ENCODE measurements at regions not wholly inside any gene's neighbourhood (a gene's known extent, or its start where the extent isn't known, plus 50 kb on each side); places are given as distances from the start of the nearest gene placed in this dataset.

- Histone ChIP-seq H3K4me3 (no peak overlapping the region), H3K36me3 (no peaks in the 10 kb centered on the region), H3K27ac (no peak overlapping the region), H3K27me3 (no peaks in the 10 kb centered on the region), H3K9me3 (no peaks in the 10 kb centered on the region), H3K4me1 (no peaks in the 10 kb centered on the region)
- no peak for DNase-seq
- no peak for TF ChIP-seq POLR2A (IDR thresholded peaks at IDR 0.05)
- TF ChIP-seq CTCF (IDR thresholded peaks at IDR 0.05), result no peak
- intact Hi-C loops (cut with DNase I), result no loop called here
- WGBS, 2 donors, result 50% methylated on average over 1 of the region's 1 CpG; no CpG with 5 or more reads in 1 of the 2 donors
These were observed 481.5 kb downstream of the CDY2B start for GRCh38 chrY:17398336-17399072.

GRCh38 chrY:17397659-17398058 is 482.4 kb downstream of the CDY2B start:
- intact Hi-C loops (cut with DNase I), result no loop called here
- H3K27me3 ChIP-seq, result no peaks in the 10 kb centered on the region
- H3K36me3 ChIP-seq, result no peaks in the 10 kb centered on the region
- TF ChIP-seq CTCF (IDR thresholded peaks at IDR 0.05), result no peak
- TF ChIP-seq POLR2A (IDR thresholded peaks at IDR 0.05), result no peak
- H3K4me3 ChIP-seq, result no peak overlapping the region
- no peaks in the 10 kb centered on the region for H3K4me1 ChIP-seq
- no peaks in the 10 kb centered on the region for H3K9me3 ChIP-seq
- no peak overlapping the region for H3K27ac ChIP-seq
- DNase-seq, result no peak
- 76% methylated on average over 3 of the region's 3 CpGs; no CpG with 5 or more reads in 1 of the 2 donors for WGBS, 2 donors

- TF ChIP-seq CTCF (IDR thresholded peaks at IDR 0.05) (no peak), POLR2A (IDR thresholded peaks at IDR 0.05) (no peak)
- intact Hi-C loops (cut with DNase I), result no loop called here
- 53% methylated on average over 2 of the region's 2 CpGs; no CpG with 5 or more reads in 1 of the 2 donors for WGBS, 2 donors
- H3K36me3 ChIP-seq, result no peaks in the 10 kb centered on the region
- DNase-seq, result no peak
- no peaks in the 10 kb centered on the region for H3K9me3 ChIP-seq
- H3K4me1 ChIP-seq, result no peaks in the 10 kb centered on the region
- H3K27ac ChIP-seq, result no peak overlapping the region
- H3K27me3 ChIP-seq, result no peaks in the 10 kb centered on the region
- H3K4me3 ChIP-seq, result no peak overlapping the region
These were observed 498.5 kb downstream of the CDY2B start for GRCh38 chrY:17381431-17382070.

- Histone ChIP-seq H3K4me3 (no peak overlapping the region), H3K27me3 (no peaks in the 10 kb centered on the region), H3K9me3 (no peaks in the 10 kb centered on the region), H3K4me1 (no peaks in the 10 kb centered on the region), H3K36me3 (no peaks in the 10 kb centered on the region), H3K27ac (no peak overlapping the region)
- DNase-seq, result no peak
- TF ChIP-seq CTCF (IDR thresholded peaks at IDR 0.05) (no peak), POLR2A (IDR thresholded peaks at IDR 0.05) (no peak)
- 38% methylated on average over 1 of the region's 1 CpG; no CpG with 5 or more reads in 1 of the 2 donors for WGBS, 2 donors
- intact Hi-C loops (cut with DNase I), result no loop called here
These were observed 501.7 kb downstream of the CDY2B start for GRCh38 chrY:17378326-17378725.

- DNase-seq, result no peak
- H3K27me3 ChIP-seq, result no peaks in the 10 kb centered on the region
- no peak overlapping the region for H3K4me3 ChIP-seq
- H3K27ac ChIP-seq, result no peak overlapping the region
- intact Hi-C loops (cut with DNase I), result no loop called here
- no peaks in the 10 kb centered on the region for H3K36me3 ChIP-seq
- H3K4me1 ChIP-seq, result no peaks in the 10 kb centered on the region
- H3K9me3 ChIP-seq, result no peaks in the 10 kb centered on the region
- no peak for TF ChIP-seq POLR2A (IDR thresholded peaks at IDR 0.05)
- TF ChIP-seq CTCF (IDR thresholded peaks at IDR 0.05), result no peak
These were observed 511.6 kb downstream of the CDY2B start for GRCh38 chrY:17368413-17368812.
